HCT116 (cell line): ENCODE measurements at regions not wholly inside any gene's neighbourhood (a gene's known extent, or its start where the extent isn't known, plus 50 kb on each side); places are given as distances from the start of the nearest gene placed in this dataset.

ENCODE experiments used
- ATAC-seq: fragments of 200-7000 bp; cut with Tn5 transposase; 2 replicates; pipeline ENCODE4 v1.9.1; 2020; ENCODE audit warnings: mild to moderate bottlenecking, moderate library complexity
- BruUV-seq: library from RNA; stranded (reverse); fragments of 400-500 nt; replicated peaks from 2 replicates; lab custom pipeline; 2021; lab: Mats Ljungman, UMichigan
- CTCF ChIA-PET: fragments of 300-600 bp; sonication (Branson Sonifier 250); formaldehyde crosslinking; loops from one replicate; lab custom pipeline; 2021; ENCODE audit warnings: antibody characterized with exemption; lab: Charles Lee
- POLR2A ChIA-PET: fragments of 300-600, 350-600 bp; sonication (Branson Sonifier 250); formaldehyde crosslinking; loops from one replicate; lab custom pipeline; 2021; ENCODE audit warnings: antibody characterized with exemption; lab: Charles Lee
- RAD21 ChIA-PET, 2 experiments: fragments of 300-600 bp; sonication (Branson Sonifier 250); formaldehyde crosslinking; loops; one replicate each; lab custom pipeline; 2023; ENCODE audit warnings: low total read pairs in 2 of 2; ENCODE audit not compliant: uncharacterized antibody in 2 of 2, unreplicated experiment in 2 of 2, low non-redundant PET in 1 of 2; lab: Charles Lee
- DNase-seq: peaks from one replicate; pipeline ENCODE4 v3.0.0-alpha.2; 2010; ENCODE audit warnings: low read depth, low spot score
- H2AFZ ChIP-seq: fragments of 200-600 bp; shearing (Covaris generic), sonication (generic); 2 replicates; pipeline ENCODE4 v1.6.1; 2017; ENCODE audit warnings: low read depth, mixed run types, mixed read lengths, antibody characterized with exemption, low read length; ENCODE audit not compliant: poor library complexity, severe bottlenecking
- H3K27ac ChIP-seq: 2 replicates; pipeline ENCODE4 v1.5.1; 2012; ENCODE audit warnings: low read depth, low read length
- H3K27me3 ChIP-seq: fragments of 200-600 bp; sonication (generic); 2 replicates; pipeline ENCODE4 v1.6.1; 2016; ENCODE audit warnings: mixed run types, low read length, mixed read lengths; ENCODE audit not compliant: insufficient read depth
- H3K36me3 ChIP-seq, 2 experiments: fragments of 200-500 bp in 1 of 2; fragments of 200-600 bp in 1 of 2; sonication (Bioruptor generic) in 1 of 2; sonication (generic) in 1 of 2; 2 replicates each; pipeline versions ENCODE4 v1.5.1 to v1.6.1; 2014 to 2016; ENCODE audit warnings: low read length in 2 of 2, inconsistent platforms in 1 of 2, mixed read lengths in 1 of 2, mixed run types in 1 of 2; ENCODE audit not compliant: insufficient read depth in 2 of 2, control insufficient read depth in 1 of 2
- H3K4me1 ChIP-seq, 2 experiments: fragments of 200-600 bp in 1 of 2; sonication (generic) in 1 of 2; 2 replicates each; pipeline versions ENCODE4 v1.5.1 to v1.6.1; 2012 to 2017; ENCODE audit warnings: low read length in 2 of 2, inconsistent platforms in 1 of 2, mild to moderate bottlenecking in 1 of 2, mixed read lengths in 1 of 2, mixed run types in 1 of 2, moderate library complexity in 1 of 2; ENCODE audit not compliant: insufficient read depth in 2 of 2, control insufficient read depth in 1 of 2
- H3K4me2 ChIP-seq: fragments of 200-600 bp; sonication (generic); 2 replicates; pipeline ENCODE4 v1.6.1; 2017; ENCODE audit warnings: mixed run types, low read length, mixed read lengths
- H3K4me3 ChIP-seq, 2 experiments: fragments of 200-600 bp in 1 of 2; sonication (generic) in 1 of 2; replicated peaks in 1 of 2; 2 replicates each; pipeline ENCODE4 v1.5.1; 2011 to 2016; ENCODE audit warnings: low read length in 2 of 2, control low read depth in 1 of 2, low read depth in 1 of 2, mild to moderate bottlenecking in 1 of 2, mixed read lengths in 1 of 2, mixed run types in 1 of 2
- H3K79me2 ChIP-seq: fragments of 200-600 bp; sonication (generic); 2 replicates; pipeline ENCODE4 v1.6.1; 2017; ENCODE audit warnings: mild to moderate bottlenecking, mixed run types, low read length, moderate library complexity, mixed read lengths; ENCODE audit not compliant: insufficient read depth
- H3K9ac ChIP-seq: fragments of 200-600 bp; sonication (generic); 2 replicates; pipeline ENCODE4 v1.6.1; 2016; ENCODE audit warnings: low read length, mixed read lengths
- H3K9me2 ChIP-seq: fragments of 200-600 bp; sonication (generic), shearing (Covaris generic); 2 replicates; pipeline ENCODE4 v1.6.1; 2017; ENCODE audit warnings: mixed run types, mild to moderate bottlenecking, moderate library complexity; ENCODE audit not compliant: insufficient read depth
- H3K9me3 ChIP-seq, 2 experiments: fragments of 200-500 bp in 1 of 2; fragments of 200-600 bp in 1 of 2; sonication (Bioruptor generic) in 1 of 2; sonication (generic) in 1 of 2; 2 replicates each; pipeline ENCODE4 v1.6.1; 2014 to 2017; ENCODE audit warnings: low read length in 2 of 2, mixed read lengths in 2 of 2, inconsistent platforms in 1 of 2, low read depth in 1 of 2, mild to moderate bottlenecking in 1 of 2, mixed run types in 1 of 2, moderate library complexity in 1 of 2; ENCODE audit not compliant: control insufficient read depth in 1 of 2, insufficient read depth in 1 of 2
- H4K20me1 ChIP-seq: fragments of 200-600 bp; sonication (generic), shearing (Covaris generic); 2 replicates; pipeline ENCODE4 v1.6.1; 2017; ENCODE audit warnings: mixed run types, mild to moderate bottlenecking, moderate library complexity; ENCODE audit not compliant: insufficient read depth
- CTCF ChIP-seq, 3 experiments: fragments of 200-600 bp in 1 of 3; sonication (generic) in 1 of 3; IDR thresholded peaks in 2 of 3; conservative IDR thresholded peaks in 1 of 3; 2 replicates each; pipeline ENCODE4 v1.5.1; 2012 to 2017; ENCODE audit warnings: low read depth in 2 of 3, low read length in 2 of 3, antibody characterized with exemption in 1 of 3, borderline replicate concordance in 1 of 3, control low read depth in 1 of 3, mild to moderate bottlenecking in 1 of 3, mixed read lengths in 1 of 3, mixed run types in 1 of 3, moderate library complexity in 1 of 3; ENCODE audit not compliant: insufficient read depth in 1 of 3
- EGR1 ChIP-seq: IDR thresholded peaks from 2 replicates; pipeline ENCODE4 v1.6.1; 2012; ENCODE audit warnings: low read depth
- POLR2A ChIP-seq: IDR thresholded peaks from 2 replicates; pipeline ENCODE4 v1.7.0; 2011; ENCODE audit warnings: borderline replicate concordance; ENCODE audit not compliant: insufficient read depth, insufficient read length; ENCODE audit errors: extremely low read depth
- POLR2AphosphoS5 ChIP-seq: IDR thresholded peaks from 2 replicates; pipeline ENCODE4 v1.6.1; 2011; ENCODE audit warnings: mild to moderate bottlenecking, low read depth, low read length, moderate library complexity
- RAD21 ChIP-seq: IDR thresholded peaks from 2 replicates; pipeline ENCODE4 v1.6.1; 2012; ENCODE audit warnings: low read depth, mild to moderate bottlenecking
- SIN3A ChIP-seq: IDR thresholded peaks from 2 replicates; pipeline ENCODE4 v1.6.1; 2012; ENCODE audit warnings: low read depth
- SP1 ChIP-seq: IDR thresholded peaks from 2 replicates; pipeline ENCODE4 v1.6.1; 2012; ENCODE audit warnings: low read depth
- SRF ChIP-seq: IDR thresholded peaks from 2 replicates; pipeline ENCODE4 v1.6.1; 2012; ENCODE audit warnings: low read depth
- TCF7L2 ChIP-seq: IDR thresholded peaks from 2 replicates; pipeline ENCODE4 v1.7.0; 2011; ENCODE audit warnings: borderline replicate concordance, inconsistent platforms; ENCODE audit not compliant: insufficient read depth, insufficient read length; ENCODE audit errors: extremely low read depth
- ZBTB33 ChIP-seq: IDR thresholded peaks from 2 replicates; pipeline ENCODE4 v1.6.1; 2011; ENCODE audit warnings: mild to moderate bottlenecking, low read length, moderate library complexity; ENCODE audit not compliant: insufficient replicate concordance; ENCODE audit errors: extremely low read depth
- ZFX ChIP-seq: fragments of 450-650 bp; IDR thresholded peaks from 2 replicates; pipeline ENCODE4 v1.6.1; 2017
- intact Hi-C: fragments of 100-400 bp; cut with micrococcal nuclease; formaldehyde crosslinking; loops from 2 replicates; pipeline ENCODE4 v1.10.0; 2022
- TF ChIP-seq, protein P1 (sequence below): IDR thresholded peaks from 2 replicates; pipeline ENCODE4 v1.6.1; 2012
- TF ChIP-seq, protein P2 (sequence below): IDR thresholded peaks from 2 replicates; pipeline ENCODE4 v1.6.1; 2012
- TF ChIP-seq, protein P3 (sequence below): IDR thresholded peaks from 2 replicates; pipeline ENCODE4 v1.6.1; 2012; ENCODE audit warnings: low read depth

- H3K9me2 ChIP-seq, result no peaks in the 10 kb centered on the region
- no peak overlapping the region for H3K4me2 ChIP-seq
- no peaks in the 10 kb centered on the region for H4K20me1 ChIP-seq
- no peak overlapping the region for H3K4me3 ChIP-seq
- H3K27me3 ChIP-seq, result no peaks in the 10 kb centered on the region
- CTCF ChIA-PET, result no interaction called here
- intact Hi-C loops, result no loop called here
- DNase-seq (no peak), ATAC-seq (no peak)
- H3K79me2 ChIP-seq, result no peaks in the 10 kb centered on the region
- H2AFZ ChIP-seq, result no peak overlapping the region
- H3K36me3 ChIP-seq, result no peaks in the 10 kb centered on the region
- TF ChIP-seq ZBTB33, result no peak
- no peak for TF ChIP-seq RAD21
- no peak for TF ChIP-seq POLR2A
- TF ChIP-seq POLR2AphosphoS5, result no peak
- TF ChIP-seq, protein P1, sequence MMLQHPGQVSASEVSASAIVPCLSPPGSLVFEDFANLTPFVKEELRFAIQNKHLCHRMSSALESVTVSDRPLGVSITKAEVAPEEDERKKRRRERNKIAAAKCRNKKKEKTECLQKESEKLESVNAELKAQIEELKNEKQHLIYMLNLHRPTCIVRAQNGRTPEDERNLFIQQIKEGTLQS, result no peak
- TF ChIP-seq, protein P2, sequence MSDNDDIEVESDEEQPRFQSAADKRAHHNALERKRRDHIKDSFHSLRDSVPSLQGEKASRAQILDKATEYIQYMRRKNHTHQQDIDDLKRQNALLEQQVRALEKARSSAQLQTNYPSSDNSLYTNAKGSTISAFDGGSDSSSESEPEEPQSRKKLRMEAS, result no peak
- no peak for TF ChIP-seq SP1
- no peak for TF ChIP-seq SRF
- TF ChIP-seq EGR1, result no peak
- TF ChIP-seq TCF7L2, result no peak
- no peak for TF ChIP-seq CTCF (IDR thresholded peaks at IDR 0.05 in 2 of 3, conservative IDR thresholded peaks at IDR 0.05 in 1 of 3; ENCODE audit: borderline replicate concordance in 1 of 3, insufficient read depth in 1 of 3, low read depth in 2 of 3, low read length in 2 of 3)
- TF ChIP-seq, protein P3, sequence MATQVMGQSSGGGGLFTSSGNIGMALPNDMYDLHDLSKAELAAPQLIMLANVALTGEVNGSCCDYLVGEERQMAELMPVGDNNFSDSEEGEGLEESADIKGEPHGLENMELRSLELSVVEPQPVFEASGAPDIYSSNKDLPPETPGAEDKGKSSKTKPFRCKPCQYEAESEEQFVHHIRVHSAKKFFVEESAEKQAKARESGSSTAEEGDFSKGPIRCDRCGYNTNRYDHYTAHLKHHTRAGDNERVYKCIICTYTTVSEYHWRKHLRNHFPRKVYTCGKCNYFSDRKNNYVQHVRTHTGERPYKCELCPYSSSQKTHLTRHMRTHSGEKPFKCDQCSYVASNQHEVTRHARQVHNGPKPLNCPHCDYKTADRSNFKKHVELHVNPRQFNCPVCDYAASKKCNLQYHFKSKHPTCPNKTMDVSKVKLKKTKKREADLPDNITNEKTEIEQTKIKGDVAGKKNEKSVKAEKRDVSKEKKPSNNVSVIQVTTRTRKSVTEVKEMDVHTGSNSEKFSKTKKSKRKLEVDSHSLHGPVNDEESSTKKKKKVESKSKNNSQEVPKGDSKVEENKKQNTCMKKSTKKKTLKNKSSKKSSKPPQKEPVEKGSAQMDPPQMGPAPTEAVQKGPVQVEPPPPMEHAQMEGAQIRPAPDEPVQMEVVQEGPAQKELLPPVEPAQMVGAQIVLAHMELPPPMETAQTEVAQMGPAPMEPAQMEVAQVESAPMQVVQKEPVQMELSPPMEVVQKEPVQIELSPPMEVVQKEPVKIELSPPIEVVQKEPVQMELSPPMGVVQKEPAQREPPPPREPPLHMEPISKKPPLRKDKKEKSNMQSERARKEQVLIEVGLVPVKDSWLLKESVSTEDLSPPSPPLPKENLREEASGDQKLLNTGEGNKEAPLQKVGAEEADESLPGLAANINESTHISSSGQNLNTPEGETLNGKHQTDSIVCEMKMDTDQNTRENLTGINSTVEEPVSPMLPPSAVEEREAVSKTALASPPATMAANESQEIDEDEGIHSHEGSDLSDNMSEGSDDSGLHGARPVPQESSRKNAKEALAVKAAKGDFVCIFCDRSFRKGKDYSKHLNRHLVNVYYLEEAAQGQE, result no peak
- TF ChIP-seq ZFX, result no peak
- TF ChIP-seq SIN3A, result no peak
- no peak overlapping the region for H3K27ac ChIP-seq
- H3K4me1 ChIP-seq, result no peaks in the 10 kb centered on the region
- POLR2A ChIA-PET, result no interaction called here
- no TSS peak for BruUV-seq
- H3K9me3 ChIP-seq, result peaks cover 4 to 21% of the 10 kb centered on the region in 2 experiments; a peak in 1 of 4 replicates
- no peak overlapping the region for H3K9ac ChIP-seq
- RAD21 ChIA-PET, result no interaction called here
Measured at GRCh38 chr12:126185025-126185424, 1119.8 kb downstream of the AACS start.
